GM12878 (cell line): ENCODE measurements at regions not wholly inside any gene's neighbourhood (a gene's known extent, or its start where the extent isn't known, plus 50 kb on each side); places are given as distances from the start of the nearest gene placed in this dataset.

Experiments used
- ATAC-seq: fragments of 200-7000 bp; cut with Tn5 transposase; 3 replicates; pipeline ENCODE4 v1.9.1; 2020; ENCODE audit warnings: mild to moderate bottlenecking, moderate library complexity
- BruUV-seq: library from RNA; stranded (reverse); fragments of 400-500 nt; replicated peaks from 2 replicates; lab custom pipeline; 2021; lab: Mats Ljungman, UMichigan
- CTCF ChIA-PET: fragments of 300-600 bp; sonication (Branson Sonifier 250); formaldehyde crosslinking; extraction: SDS; loops from one replicate; lab custom pipeline; 2021; ENCODE audit warnings: inconsistent platforms; lab: Yijun Ruan, JAX
- POLR2A ChIA-PET: fragments of 350-600 bp; formaldehyde crosslinking; extraction: SDS; loops from one replicate; lab custom pipeline; 2021; ENCODE audit warnings: inconsistent platforms; lab: Charles Lee
- RAD21 ChIA-PET: fragments of 300-600 bp; sonication (Branson Sonifier 250); formaldehyde crosslinking; loops from one replicate; lab custom pipeline; 2023; ENCODE audit warnings: antibody characterized with exemption; ENCODE audit not compliant: unreplicated experiment; lab: Charles Lee
- SMC1A ChIA-PET: fragments of 300-600 bp; sonication (Branson Sonifier 250); formaldehyde crosslinking; loops from one replicate; lab custom pipeline; 2023; ENCODE audit not compliant: unreplicated experiment, uncharacterized antibody; lab: Charles Lee
- DNase-seq: peaks from one replicate; pipeline ENCODE4 v3.0.0-alpha.2; 2011; ENCODE audit warnings: low read depth, low spot score
- FAIRE-seq: peaks from 3 replicates; lab custom pipeline; 2011; peaks lifted over from hg19 to GRCh38; lab: Jason Lieb, UNC
- H2AFZ ChIP-seq: 2 replicates; pipeline ENCODE4 v1.6.0; 2011; ENCODE audit warnings: low read depth, low read length, control low read depth; ENCODE audit not compliant: control insufficient read depth
- H3K27ac ChIP-seq: 2 replicates; pipeline ENCODE4 v1.5.1; 2011; ENCODE audit warnings: control low read depth; ENCODE audit not compliant: control insufficient read depth, insufficient read depth
- H3K27me3 ChIP-seq, 2 experiments: replicated peaks in 1 of 2; 2 replicates each; pipeline versions ENCODE4 v1.6.0 to v1.6.1; 2011; ENCODE audit warnings: low read length in 1 of 2; ENCODE audit not compliant: control insufficient read depth in 2 of 2, insufficient read depth in 2 of 2
- H3K36me3 ChIP-seq, 2 experiments: 2 replicates each; pipeline ENCODE4 v1.5.1; 2011; ENCODE audit warnings: low read length in 1 of 2; ENCODE audit not compliant: control insufficient read depth in 2 of 2, insufficient read depth in 2 of 2
- H3K4me1 ChIP-seq: 2 replicates; pipeline ENCODE4 v1.6.1; 2011; ENCODE audit warnings: mild to moderate bottlenecking, low read length, moderate library complexity, mixed read lengths; ENCODE audit not compliant: control insufficient read depth, insufficient read depth
- H3K4me2 ChIP-seq: 2 replicates; pipeline ENCODE4 v1.6.0; 2011; ENCODE audit warnings: control low read depth; ENCODE audit not compliant: control insufficient read depth, insufficient read depth
- H3K4me3 ChIP-seq: fragments of 200-600 bp; sonication (generic); 2 replicates; pipeline ENCODE4 v1.5.1; 2016
- H3K79me2 ChIP-seq: 2 replicates; pipeline ENCODE4 v1.6.0; 2011; ENCODE audit warnings: low read length; ENCODE audit not compliant: control insufficient read depth, insufficient read depth
- H3K9ac ChIP-seq: 2 replicates; pipeline ENCODE4 v1.8.0; 2011; ENCODE audit warnings: low read length, control low read depth, mixed read lengths; ENCODE audit not compliant: control insufficient read depth, insufficient read depth
- H3K9me3 ChIP-seq: replicated peaks from 3 replicates; pipeline ENCODE4 v1.5.1; 2011; ENCODE audit warnings: mild to moderate bottlenecking, low read length; ENCODE audit not compliant: control insufficient read depth, insufficient read depth
- H4K20me1 ChIP-seq: 2 replicates; pipeline ENCODE4 v1.6.0; 2011; ENCODE audit not compliant: control insufficient read depth, insufficient read depth
- BCL11A ChIP-seq: IDR thresholded peaks from 2 replicates; pipeline ENCODE4 v1.6.1; 2011; ENCODE audit warnings: low read depth, low read length
- BMI1 ChIP-seq: fragments of 450-650 bp; IDR thresholded peaks from 2 replicates; pipeline ENCODE4 v1.6.1; 2016; ENCODE audit warnings: mild to moderate bottlenecking, moderate library complexity, borderline replicate concordance
- CBX3 ChIP-seq: fragments of 200-600 bp; sonication (generic); IDR thresholded peaks from 2 replicates; pipeline ENCODE4 v1.6.1; 2016; ENCODE audit warnings: low read depth, borderline replicate concordance
- IKZF2 ChIP-seq, 2 experiments: fragments of 450-650 bp; IDR thresholded peaks; 2 replicates each; pipeline ENCODE4 v1.6.1; 2017; ENCODE audit warnings: mild to moderate bottlenecking in 2 of 2, moderate library complexity in 2 of 2
- MTA2 ChIP-seq: fragments of 450-650 bp; IDR thresholded peaks from 2 replicates; pipeline ENCODE4 v1.6.1; 2016; ENCODE audit warnings: low read depth, mild to moderate bottlenecking, moderate library complexity
- NR2C1 ChIP-seq: fragments of 450-650 bp; IDR thresholded peaks from 2 replicates; pipeline ENCODE4 v1.6.1; 2017; ENCODE audit warnings: antibody characterized with exemption, mild to moderate bottlenecking, moderate library complexity
- SUZ12 ChIP-seq: fragments of 200-600 bp; sonication (generic); IDR thresholded peaks from one replicate; pipeline ENCODE4 v1.6.1; 2018; ENCODE audit warnings: antibody characterized with exemption, mild to moderate bottlenecking; ENCODE audit not compliant: unreplicated experiment
- TBL1XR1 ChIP-seq: IDR thresholded peaks from 2 replicates; pipeline ENCODE4 v1.6.1; 2012; ENCODE audit warnings: low read depth, low read length, improper control_type of control experiment
- WGBS: methylation state at CpG from one replicate; pipeline ENCODE4 v1.1.6; 2016; ENCODE audit warnings: low lambda C conversion rate; ENCODE audit not compliant: insufficient replicate concordance, insufficient coverage; ENCODE audit errors: missing lambda C conversion rate; 5-methylcytosine and 5-hydroxymethylcytosine counted together
- in situ Hi-C: fragments of 300-500 bp; cut with MboI; formaldehyde crosslinking; loops from 9 replicates; pipeline ENCODE4 v1.14.3; 2018; ENCODE audit warnings: mixed read lengths
- intact Hi-C: fragments of 100-400 bp; cut with micrococcal nuclease; formaldehyde crosslinking; loops from one replicate; pipeline ENCODE4 v1.14.2; 2022; ENCODE audit not compliant: unreplicated experiment
- TF ChIP-seq, protein P1 (sequence below): IDR thresholded peaks from 2 replicates; pipeline ENCODE4 v1.6.1; 2011; ENCODE audit warnings: borderline replicate concordance, low read depth, mild to moderate bottlenecking, moderate library complexity, low read length; ENCODE audit not compliant: insufficient read depth, poor library complexity, severe bottlenecking
- TF ChIP-seq, protein P2 (sequence below): fragments of 450-650 bp; formaldehyde crosslinking; IDR thresholded peaks from 2 replicates; pipeline ENCODE4 v1.4.0; 2022; ENCODE audit warnings: mild to moderate bottlenecking, moderate library complexity
- TF ChIP-seq, protein P3 (sequence below): fragments of 450-650 bp; IDR thresholded peaks from 2 replicates; pipeline ENCODE4 v1.6.1; 2017; ENCODE audit warnings: borderline replicate concordance
- TF ChIP-seq, protein P4 (sequence below): fragments of 450-650 bp; IDR thresholded peaks from 2 replicates; pipeline ENCODE4 v1.6.1; 2017; ENCODE audit warnings: mild to moderate bottlenecking
- TF ChIP-seq, protein P5 (sequence below): fragments of 450-650 bp; IDR thresholded peaks from 2 replicates; pipeline ENCODE4 v1.6.1; 2017; ENCODE audit warnings: antibody characterized with exemption, mild to moderate bottlenecking, moderate library complexity

DNA sequence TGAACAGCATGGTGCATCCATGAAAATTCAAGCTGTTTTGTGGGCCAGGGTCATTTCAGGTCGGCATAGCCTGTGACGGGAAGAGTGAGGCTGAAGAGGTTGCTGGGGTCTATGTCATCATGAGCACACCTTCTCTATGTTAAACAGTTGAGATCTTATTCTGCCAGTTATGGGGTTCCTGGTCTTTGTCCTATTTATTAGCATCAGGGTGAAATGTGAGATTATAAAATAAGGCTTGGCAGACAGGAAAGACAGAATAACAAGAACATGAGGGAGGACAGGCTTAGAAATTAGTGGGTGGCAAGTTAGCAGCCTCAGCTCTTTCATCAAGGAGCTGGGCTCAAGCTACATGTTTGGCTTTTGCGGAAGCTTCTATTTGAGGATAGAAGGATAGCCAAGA is 51.7 kb upstream of the CLNK start:
- in situ Hi-C loops (no loop called here), intact Hi-C loops (loop anchor here (10.0 kb wide), 1 partner anchor 731 kb away; no protein-coding TSS in a partner anchor)
- Histone ChIP-seq H3K27me3 (no peaks in the 10 kb centered on the region), H3K27ac (no peak overlapping the region), H2AFZ (no peak overlapping the region), H3K79me2 (no peaks in the 10 kb centered on the region), H3K9me3 (no peaks in the 10 kb centered on the region; the same call in 1 of the 3 replicates), H3K4me1 (peaks cover 21% of the 10 kb centered on the region), H3K4me3 (no peak overlapping the region), H3K36me3 (no peaks in the 10 kb centered on the region), H3K9ac (no peak overlapping the region), H3K4me2 (no peak overlapping the region), H4K20me1 (no peaks in the 10 kb centered on the region)
- ChIA-PET SMC1A (interaction anchor here (0.9 to 6.9 kb wide), 4 partner anchors 10 to 154 kb away, joined by 3 to 95 read pairs (median 20); partner anchors contain the start of gene CLNK), CTCF (interaction anchor here (0.8 to 1.5 kb wide), 4 partner anchors 10 to 151 kb away, joined by 3 to 5 read pairs (median 3); no protein-coding TSS in a partner anchor), RAD21 (interaction anchor here (1.2 to 3.1 kb wide), 4 partner anchors 8 to 154 kb away, joined by 4 to 13 read pairs (median 4); no protein-coding TSS in a partner anchor), POLR2A (no interaction called here)
- no peak for FAIRE-seq
- BruUV-seq, result no TSS peak
- no peak for DNase-seq
- WGBS, result 94% methylated on average over 3 of the region's 3 CpGs
- ATAC-seq, result no peak
- TF ChIP-seq, protein P1, sequence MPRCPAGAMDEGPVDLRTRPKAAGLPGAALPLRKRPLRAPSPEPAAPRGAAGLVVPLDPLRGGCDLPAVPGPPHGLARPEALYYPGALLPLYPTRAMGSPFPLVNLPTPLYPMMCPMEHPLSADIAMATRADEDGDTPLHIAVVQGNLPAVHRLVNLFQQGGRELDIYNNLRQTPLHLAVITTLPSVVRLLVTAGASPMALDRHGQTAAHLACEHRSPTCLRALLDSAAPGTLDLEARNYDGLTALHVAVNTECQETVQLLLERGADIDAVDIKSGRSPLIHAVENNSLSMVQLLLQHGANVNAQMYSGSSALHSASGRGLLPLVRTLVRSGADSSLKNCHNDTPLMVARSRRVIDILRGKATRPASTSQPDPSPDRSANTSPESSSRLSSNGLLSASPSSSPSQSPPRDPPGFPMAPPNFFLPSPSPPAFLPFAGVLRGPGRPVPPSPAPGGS, result no peak
- TF ChIP-seq BCL11A (no peak), MTA2 (no peak), TBL1XR1 (no peak), BMI1 (no peak), CBX3 (no peak), NR2C1 (no peak), IKZF2 (IDR thresholded peaks at IDR 0.05) (no peak), SUZ12 (no peak)
- TF ChIP-seq, protein P2, sequence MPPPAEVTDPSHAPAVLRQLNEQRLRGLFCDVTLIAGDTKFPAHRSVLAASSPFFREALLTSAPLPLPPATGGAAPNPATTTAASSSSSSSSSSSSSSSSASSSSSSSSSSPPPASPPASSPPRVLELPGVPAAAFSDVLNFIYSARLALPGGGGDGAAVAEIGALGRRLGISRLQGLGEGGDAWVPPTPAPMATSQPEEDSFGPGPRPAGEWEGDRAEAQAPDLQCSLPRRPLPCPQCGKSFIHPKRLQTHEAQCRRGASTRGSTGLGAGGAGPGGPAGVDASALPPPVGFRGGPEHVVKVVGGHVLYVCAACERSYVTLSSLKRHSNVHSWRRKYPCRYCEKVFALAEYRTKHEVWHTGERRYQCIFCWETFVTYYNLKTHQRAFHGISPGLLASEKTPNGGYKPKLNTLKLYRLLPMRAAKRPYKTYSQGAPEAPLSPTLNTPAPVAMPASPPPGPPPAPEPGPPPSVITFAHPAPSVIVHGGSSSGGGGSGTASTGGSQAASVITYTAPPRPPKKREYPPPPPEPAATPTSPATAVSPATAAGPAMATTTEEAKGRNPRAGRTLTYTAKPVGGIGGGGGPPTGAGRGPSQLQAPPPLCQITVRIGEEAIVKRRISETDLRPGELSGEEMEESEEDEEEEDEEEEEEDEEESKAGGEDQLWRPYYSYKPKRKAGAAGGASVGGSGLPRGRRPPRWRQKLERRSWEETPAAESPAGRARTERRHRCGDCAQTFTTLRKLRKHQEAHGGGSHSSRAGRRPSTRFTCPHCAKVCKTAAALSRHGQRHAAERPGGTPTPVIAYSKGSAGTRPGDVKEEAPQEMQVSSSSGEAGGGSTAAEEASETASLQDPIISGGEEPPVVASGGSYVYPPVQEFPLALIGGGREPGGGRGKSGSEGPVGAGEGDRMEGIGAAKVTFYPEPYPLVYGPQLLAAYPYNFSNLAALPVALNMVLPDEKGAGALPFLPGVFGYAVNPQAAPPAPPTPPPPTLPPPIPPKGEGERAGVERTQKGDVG (CRISPR knock-in tag), result no peak
- TF ChIP-seq, protein P3, sequence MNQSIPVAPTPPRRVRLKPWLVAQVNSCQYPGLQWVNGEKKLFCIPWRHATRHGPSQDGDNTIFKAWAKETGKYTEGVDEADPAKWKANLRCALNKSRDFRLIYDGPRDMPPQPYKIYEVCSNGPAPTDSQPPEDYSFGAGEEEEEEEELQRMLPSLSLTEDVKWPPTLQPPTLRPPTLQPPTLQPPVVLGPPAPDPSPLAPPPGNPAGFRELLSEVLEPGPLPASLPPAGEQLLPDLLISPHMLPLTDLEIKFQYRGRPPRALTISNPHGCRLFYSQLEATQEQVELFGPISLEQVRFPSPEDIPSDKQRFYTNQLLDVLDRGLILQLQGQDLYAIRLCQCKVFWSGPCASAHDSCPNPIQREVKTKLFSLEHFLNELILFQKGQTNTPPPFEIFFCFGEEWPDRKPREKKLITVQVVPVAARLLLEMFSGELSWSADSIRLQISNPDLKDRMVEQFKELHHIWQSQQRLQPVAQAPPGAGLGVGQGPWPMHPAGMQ, result no peak
- TF ChIP-seq, protein P4, sequence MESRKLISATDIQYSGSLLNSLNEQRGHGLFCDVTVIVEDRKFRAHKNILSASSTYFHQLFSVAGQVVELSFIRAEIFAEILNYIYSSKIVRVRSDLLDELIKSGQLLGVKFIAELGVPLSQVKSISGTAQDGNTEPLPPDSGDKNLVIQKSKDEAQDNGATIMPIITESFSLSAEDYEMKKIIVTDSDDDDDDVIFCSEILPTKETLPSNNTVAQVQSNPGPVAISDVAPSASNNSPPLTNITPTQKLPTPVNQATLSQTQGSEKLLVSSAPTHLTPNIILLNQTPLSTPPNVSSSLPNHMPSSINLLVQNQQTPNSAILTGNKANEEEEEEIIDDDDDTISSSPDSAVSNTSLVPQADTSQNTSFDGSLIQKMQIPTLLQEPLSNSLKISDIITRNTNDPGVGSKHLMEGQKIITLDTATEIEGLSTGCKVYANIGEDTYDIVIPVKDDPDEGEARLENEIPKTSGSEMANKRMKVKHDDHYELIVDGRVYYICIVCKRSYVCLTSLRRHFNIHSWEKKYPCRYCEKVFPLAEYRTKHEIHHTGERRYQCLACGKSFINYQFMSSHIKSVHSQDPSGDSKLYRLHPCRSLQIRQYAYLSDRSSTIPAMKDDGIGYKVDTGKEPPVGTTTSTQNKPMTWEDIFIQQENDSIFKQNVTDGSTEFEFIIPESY, result no peak
- TF ChIP-seq, protein P5, sequence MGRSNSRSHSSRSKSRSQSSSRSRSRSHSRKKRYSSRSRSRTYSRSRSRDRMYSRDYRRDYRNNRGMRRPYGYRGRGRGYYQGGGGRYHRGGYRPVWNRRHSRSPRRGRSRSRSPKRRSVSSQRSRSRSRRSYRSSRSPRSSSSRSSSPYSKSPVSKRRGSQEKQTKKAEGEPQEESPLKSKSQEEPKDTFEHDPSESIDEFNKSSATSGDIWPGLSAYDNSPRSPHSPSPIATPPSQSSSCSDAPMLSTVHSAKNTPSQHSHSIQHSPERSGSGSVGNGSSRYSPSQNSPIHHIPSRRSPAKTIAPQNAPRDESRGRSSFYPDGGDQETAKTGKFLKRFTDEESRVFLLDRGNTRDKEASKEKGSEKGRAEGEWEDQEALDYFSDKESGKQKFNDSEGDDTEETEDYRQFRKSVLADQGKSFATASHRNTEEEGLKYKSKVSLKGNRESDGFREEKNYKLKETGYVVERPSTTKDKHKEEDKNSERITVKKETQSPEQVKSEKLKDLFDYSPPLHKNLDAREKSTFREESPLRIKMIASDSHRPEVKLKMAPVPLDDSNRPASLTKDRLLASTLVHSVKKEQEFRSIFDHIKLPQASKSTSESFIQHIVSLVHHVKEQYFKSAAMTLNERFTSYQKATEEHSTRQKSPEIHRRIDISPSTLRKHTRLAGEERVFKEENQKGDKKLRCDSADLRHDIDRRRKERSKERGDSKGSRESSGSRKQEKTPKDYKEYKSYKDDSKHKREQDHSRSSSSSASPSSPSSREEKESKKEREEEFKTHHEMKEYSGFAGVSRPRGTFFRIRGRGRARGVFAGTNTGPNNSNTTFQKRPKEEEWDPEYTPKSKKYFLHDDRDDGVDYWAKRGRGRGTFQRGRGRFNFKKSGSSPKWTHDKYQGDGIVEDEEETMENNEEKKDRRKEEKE, result no peak
